CD4-positive, alpha-beta T cell (primary cell): ENCODE measurements at regions not wholly inside any gene's neighbourhood (a gene's known extent, or its start where the extent isn't known, plus 50 kb on each side); places are given as distances from the start of the nearest gene placed in this dataset.
A peak's percentile ranks its signal among the peaks of the same experiment; 100 is the strongest.
"Not testable (repeated sequence)": the region's sequence is repeated elsewhere in the genome, so short reads cannot be mapped to it uniquely, and the experiment has no call there.

Experiments
- ATAC-seq: fragments of 200-7000 bp; cut with Tn5 transposase; one replicate; pipeline ENCODE4 v1.10.0; 2022; ENCODE audit warnings: mild to moderate bottlenecking; ENCODE audit not compliant: poor library complexity
- CTCF ChIA-PET: fragments of 350-600 bp; sonication (Branson Sonifier 250); formaldehyde crosslinking; loops from one replicate; lab custom pipeline; 2021; ENCODE audit warnings: antibody characterized with exemption, inconsistent platforms; lab: Charles Lee
- POLR2A ChIA-PET: fragments of 350-600 bp; sonication (Branson Sonifier 250); formaldehyde crosslinking; loops from one replicate; lab custom pipeline; 2021; ENCODE audit warnings: antibody characterized with exemption, inconsistent platforms; lab: Charles Lee
- DNase-seq, 14 experiments: peaks; one replicate each; pipeline ENCODE4 v3.0.0-alpha.2; 2013 to 2020; ENCODE audit warnings: mixed read lengths in 2 of 14
- H3K27ac ChIP-seq, 2 donors: one replicate each; pipeline versions ENCODE4 v1.5.1 to v1.7.0; 2013; ENCODE audit warnings: low read length in 2 of 2, low read depth in 1 of 2, mild to moderate bottlenecking in 1 of 2
- H3K27me3 ChIP-seq, 2 experiments: 1 replicate in 1 of 2; 2 replicates in 1 of 2; pipeline versions ENCODE4 v1.6.1 to v1.7.0; 2013; ENCODE audit warnings: low read length in 2 of 2, control low read depth in 1 of 2, mild to moderate bottlenecking in 1 of 2, moderate library complexity in 1 of 2; ENCODE audit not compliant: insufficient read depth in 2 of 2, control insufficient read depth in 1 of 2
- H3K36me3 ChIP-seq: one replicate; pipeline ENCODE4 v1.6.1; 2013; ENCODE audit warnings: low read length, control low read depth; ENCODE audit not compliant: insufficient read depth
- H3K4me1 ChIP-seq: one replicate; pipeline ENCODE4 v1.6.1; 2013; ENCODE audit warnings: low read length, control low read depth; ENCODE audit not compliant: insufficient read depth
- H3K4me3 ChIP-seq: one replicate; pipeline ENCODE4 v1.5.1; 2013; ENCODE audit warnings: mild to moderate bottlenecking, low read length, moderate library complexity
- H3K9me3 ChIP-seq, 2 experiments: 1 replicate in 1 of 2; 2 replicates in 1 of 2; pipeline versions ENCODE4 v1.6.1 to v1.7.0; 2013; ENCODE audit warnings: low read length in 2 of 2, mild to moderate bottlenecking in 2 of 2, control low read depth in 1 of 2, moderate library complexity in 1 of 2; ENCODE audit not compliant: control insufficient read depth in 1 of 2, insufficient read depth in 1 of 2
- H3K27ac Mint-ChIP-seq: one replicate; pipeline ENCODE4 v1.8.0; 2020; ENCODE audit warnings: mixed read lengths
- H3K27me3 Mint-ChIP-seq: one replicate; pipeline ENCODE4 v1.8.0; 2021; ENCODE audit warnings: mixed read lengths
- H3K36me3 Mint-ChIP-seq: one replicate; pipeline ENCODE4 v1.8.0; 2021; ENCODE audit warnings: low read depth, mixed read lengths
- H3K4me1 Mint-ChIP-seq: one replicate; pipeline ENCODE4 v1.8.0; 2021; ENCODE audit warnings: low read depth, mixed read lengths
- H3K4me3 Mint-ChIP-seq: one replicate; pipeline ENCODE4 v1.8.0; 2020; ENCODE audit warnings: mild to moderate bottlenecking, mixed read lengths
- H3K9me3 Mint-ChIP-seq: one replicate; pipeline ENCODE4 v1.8.0; 2020; ENCODE audit warnings: mixed read lengths
- intact Hi-C, 2 experiments: fragments of 100-400 bp; cut with DNase I in 1 of 2; cut with micrococcal nuclease in 1 of 2; formaldehyde crosslinking; loops; one replicate each; pipeline versions ENCODE4 v1.15.1 to v1.9.0; 2023 to 2025; cut with DNase I, micrococcal nuclease

- H3K9me3 ChIP-seq, H3K27ac Mint-ChIP-seq, H3K9me3 Mint-ChIP-seq, H3K4me3 Mint-ChIP-seq, H3K27me3 ChIP-seq, H3K4me3 ChIP-seq, H3K27ac ChIP-seq, H3K36me3 Mint-ChIP-seq, H3K36me3 ChIP-seq, H3K4me1 Mint-ChIP-seq, H3K4me1 ChIP-seq, intact Hi-C loops, CTCF ChIA-PET, H3K27me3 Mint-ChIP-seq, DNase-seq, ATAC-seq, POLR2A ChIA-PET: not testable (repeated sequence)
These were observed 1722.4 kb downstream of the SPATA31A7 start for GRCh38 chr9:62912278-62912677.

- H3K9me3 ChIP-seq, H3K36me3 Mint-ChIP-seq, H3K4me1 ChIP-seq, POLR2A ChIA-PET, H3K9me3 Mint-ChIP-seq, ATAC-seq, CTCF ChIA-PET, H3K36me3 ChIP-seq, intact Hi-C loops, DNase-seq, H3K27ac ChIP-seq, H3K4me3 ChIP-seq, H3K27me3 Mint-ChIP-seq, H3K27me3 ChIP-seq, H3K4me3 Mint-ChIP-seq, H3K27ac Mint-ChIP-seq, H3K4me1 Mint-ChIP-seq: not testable (repeated sequence)
These were observed 1725.3 kb downstream of the SPATA31A7 start for GRCh38 chr9:62915168-62915567.

- DNase-seq, H3K9me3 Mint-ChIP-seq, H3K4me1 Mint-ChIP-seq, intact Hi-C loops, H3K36me3 Mint-ChIP-seq, H3K27ac Mint-ChIP-seq, H3K36me3 ChIP-seq, H3K4me3 ChIP-seq, POLR2A ChIA-PET, H3K9me3 ChIP-seq, H3K4me1 ChIP-seq, H3K27me3 ChIP-seq, H3K4me3 Mint-ChIP-seq, H3K27me3 Mint-ChIP-seq, H3K27ac ChIP-seq, CTCF ChIA-PET: not testable (repeated sequence)
- peak; percentile 99 for ATAC-seq
These were observed 1725.8 kb downstream of the SPATA31A7 start for GRCh38 chr9:62915661-62916060.

- POLR2A ChIA-PET, ATAC-seq, H3K9me3 Mint-ChIP-seq: not testable (repeated sequence)
These were observed 1729.0 kb downstream of the SPATA31A7 start for GRCh38 chr9:62918648-62919385.

GRCh38 chr9:62931484-62931883, 1741.6 kb downstream of the SPATA31A7 start:
- H3K9me3 ChIP-seq, ATAC-seq, H3K36me3 ChIP-seq, H3K27me3 ChIP-seq, H3K4me1 ChIP-seq, POLR2A ChIA-PET, H3K4me1 Mint-ChIP-seq, H3K4me3 ChIP-seq, H3K27ac Mint-ChIP-seq, H3K4me3 Mint-ChIP-seq, CTCF ChIA-PET, H3K9me3 Mint-ChIP-seq, H3K27me3 Mint-ChIP-seq, DNase-seq, intact Hi-C loops, H3K27ac ChIP-seq, H3K36me3 Mint-ChIP-seq: not testable (repeated sequence)

More at GRCh38 chr9:62918648-62919385, 1729.0 kb downstream of the SPATA31A7 start:
- H3K27ac ChIP-seq, H3K27me3 ChIP-seq, intact Hi-C loops, H3K36me3 ChIP-seq, CTCF ChIA-PET, H3K4me3 Mint-ChIP-seq, H3K4me1 Mint-ChIP-seq, H3K4me3 ChIP-seq, H3K36me3 Mint-ChIP-seq, H3K4me1 ChIP-seq, H3K9me3 ChIP-seq, H3K27me3 Mint-ChIP-seq, H3K27ac Mint-ChIP-seq, DNase-seq: not testable (repeated sequence)

GRCh38 chr9:62952840-62953239, 1763.0 kb downstream of the SPATA31A7 start:
- H3K4me3 ChIP-seq, H3K27ac Mint-ChIP-seq, H3K4me3 Mint-ChIP-seq, H3K27me3 Mint-ChIP-seq, intact Hi-C loops, CTCF ChIA-PET, H3K36me3 Mint-ChIP-seq, H3K9me3 Mint-ChIP-seq, H3K36me3 ChIP-seq, H3K4me1 Mint-ChIP-seq, H3K4me1 ChIP-seq, POLR2A ChIA-PET, H3K9me3 ChIP-seq, H3K27ac ChIP-seq, H3K27me3 ChIP-seq, DNase-seq, ATAC-seq: not testable (repeated sequence)
